Uterus (tissue), 2 donors: ENCODE measurements at regions not wholly inside any gene's neighbourhood (a gene's known extent, or its start where the extent isn't known, plus 50 kb on each side); places are given as distances from the start of the nearest gene placed in this dataset.

ENCODE experiments used
- POLR2A ChIP-seq, 2 donors: fragments of 450-650 bp; IDR thresholded peaks; one replicate each; pipeline ENCODE4 v1.6.1; 2016; ENCODE audit warnings: antibody characterized with exemption in 2 of 2, mild to moderate bottlenecking in 1 of 2, moderate library complexity in 1 of 2
- TF ChIP-seq, protein P1 (sequence below), 4 experiments: fragments of 200-600 bp in 2 of 4; fragments of 450-650 bp in 2 of 4; sonication (generic) in 2 of 4; IDR thresholded peaks; one replicate each; pipeline ENCODE4 v1.5.1; 2016 to 2019; ENCODE audit warnings: antibody characterized with exemption in 4 of 4, mild to moderate bottlenecking in 2 of 4, moderate library complexity in 1 of 4

DNA sequence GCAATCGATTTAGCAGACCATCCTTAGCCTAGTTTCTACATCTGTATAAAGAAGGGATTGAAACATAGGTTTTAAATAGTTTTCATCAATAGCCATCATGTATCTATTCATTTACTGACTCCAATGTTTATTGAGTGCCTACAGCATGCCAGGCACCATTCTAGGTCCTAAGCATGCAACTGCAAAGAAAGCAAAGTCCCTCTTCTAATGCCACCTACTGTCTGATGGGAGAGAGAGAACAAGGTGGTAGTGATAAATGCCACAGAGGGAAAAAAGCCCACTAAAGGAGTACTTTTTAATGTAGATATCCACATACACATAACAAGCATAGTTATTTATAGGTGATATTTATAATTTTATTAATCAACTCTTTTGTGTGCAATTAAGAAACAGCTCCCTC is 67.6 kb upstream of the PPARGC1A start:
- TF ChIP-seq, protein P1, sequence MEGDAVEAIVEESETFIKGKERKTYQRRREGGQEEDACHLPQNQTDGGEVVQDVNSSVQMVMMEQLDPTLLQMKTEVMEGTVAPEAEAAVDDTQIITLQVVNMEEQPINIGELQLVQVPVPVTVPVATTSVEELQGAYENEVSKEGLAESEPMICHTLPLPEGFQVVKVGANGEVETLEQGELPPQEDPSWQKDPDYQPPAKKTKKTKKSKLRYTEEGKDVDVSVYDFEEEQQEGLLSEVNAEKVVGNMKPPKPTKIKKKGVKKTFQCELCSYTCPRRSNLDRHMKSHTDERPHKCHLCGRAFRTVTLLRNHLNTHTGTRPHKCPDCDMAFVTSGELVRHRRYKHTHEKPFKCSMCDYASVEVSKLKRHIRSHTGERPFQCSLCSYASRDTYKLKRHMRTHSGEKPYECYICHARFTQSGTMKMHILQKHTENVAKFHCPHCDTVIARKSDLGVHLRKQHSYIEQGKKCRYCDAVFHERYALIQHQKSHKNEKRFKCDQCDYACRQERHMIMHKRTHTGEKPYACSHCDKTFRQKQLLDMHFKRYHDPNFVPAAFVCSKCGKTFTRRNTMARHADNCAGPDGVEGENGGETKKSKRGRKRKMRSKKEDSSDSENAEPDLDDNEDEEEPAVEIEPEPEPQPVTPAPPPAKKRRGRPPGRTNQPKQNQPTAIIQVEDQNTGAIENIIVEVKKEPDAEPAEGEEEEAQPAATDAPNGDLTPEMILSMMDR (IDR thresholded peaks at IDR 0.05), result no peak
- no peak for TF ChIP-seq POLR2A (IDR thresholded peaks at IDR 0.05)
